ENCODE measurements at regions not wholly inside any gene's neighbourhood (a gene's known extent, or its start where the extent isn't known, plus 50 kb on each side); places are given as distances from the start of the nearest gene placed in this dataset.

- no peak for TF ChIP-seq CTCF (IDR thresholded peaks at IDR 0.05)
- TF ChIP-seq POLR2A (IDR thresholded peaks at IDR 0.05): no peak
- TF ChIP-seq POLR2AphosphoS5 (IDR thresholded peaks at IDR 0.05; ENCODE audit: insufficient read depth in 1 of 2, low read depth in 1 of 2): no peak
Measured at GRCh38 chr16:64380751-64381150, 741.1 kb downstream of the CDH11 start.

All from vagina (tissue), 2 donors.